Mammary epithelial cell (primary cell): ENCODE measurements at regions not wholly inside any gene's neighbourhood (a gene's known extent, or its start where the extent isn't known, plus 50 kb on each side); places are given as distances from the start of the nearest gene placed in this dataset.

Experiments used
- EZH2 ChIP-seq: IDR thresholded peaks from 2 replicates; pipeline ENCODE4 v1.6.1; 2012; ENCODE audit warnings: low read length, inconsistent platforms, borderline replicate concordance
- TF ChIP-seq, protein P1 (sequence below), 2 donors: IDR thresholded peaks in 1 of 2; conservative IDR thresholded peaks in 1 of 2; 2 replicates each; pipeline ENCODE4 v1.5.1; 2011 to 2012; ENCODE audit warnings: inconsistent platforms in 2 of 2, low read length in 2 of 2, mild to moderate bottlenecking in 2 of 2, control low read depth in 1 of 2, low read depth in 1 of 2; ENCODE audit not compliant: insufficient read depth in 1 of 2; ENCODE audit errors: extremely low read depth in 1 of 2

DNA sequence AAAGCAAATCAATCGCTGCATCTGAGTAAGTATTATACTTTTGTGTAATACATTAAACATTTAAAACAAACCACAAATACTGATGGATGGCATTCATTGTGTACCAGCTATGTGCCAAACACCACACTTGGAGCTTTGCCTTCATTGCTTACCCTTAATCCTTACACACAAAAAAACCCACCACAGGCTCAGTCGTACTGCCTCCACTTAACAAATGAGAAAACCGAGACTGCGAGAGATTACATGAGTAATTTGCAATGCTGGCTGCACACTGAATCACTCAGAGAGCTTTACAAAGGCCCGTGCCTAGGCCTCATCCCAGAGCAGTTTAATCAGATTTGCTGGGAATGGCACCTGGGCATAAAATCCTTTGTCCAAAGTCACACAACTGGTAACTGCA lies 130.5 kb downstream of the EDN1 start:
- TF ChIP-seq, protein P1, sequence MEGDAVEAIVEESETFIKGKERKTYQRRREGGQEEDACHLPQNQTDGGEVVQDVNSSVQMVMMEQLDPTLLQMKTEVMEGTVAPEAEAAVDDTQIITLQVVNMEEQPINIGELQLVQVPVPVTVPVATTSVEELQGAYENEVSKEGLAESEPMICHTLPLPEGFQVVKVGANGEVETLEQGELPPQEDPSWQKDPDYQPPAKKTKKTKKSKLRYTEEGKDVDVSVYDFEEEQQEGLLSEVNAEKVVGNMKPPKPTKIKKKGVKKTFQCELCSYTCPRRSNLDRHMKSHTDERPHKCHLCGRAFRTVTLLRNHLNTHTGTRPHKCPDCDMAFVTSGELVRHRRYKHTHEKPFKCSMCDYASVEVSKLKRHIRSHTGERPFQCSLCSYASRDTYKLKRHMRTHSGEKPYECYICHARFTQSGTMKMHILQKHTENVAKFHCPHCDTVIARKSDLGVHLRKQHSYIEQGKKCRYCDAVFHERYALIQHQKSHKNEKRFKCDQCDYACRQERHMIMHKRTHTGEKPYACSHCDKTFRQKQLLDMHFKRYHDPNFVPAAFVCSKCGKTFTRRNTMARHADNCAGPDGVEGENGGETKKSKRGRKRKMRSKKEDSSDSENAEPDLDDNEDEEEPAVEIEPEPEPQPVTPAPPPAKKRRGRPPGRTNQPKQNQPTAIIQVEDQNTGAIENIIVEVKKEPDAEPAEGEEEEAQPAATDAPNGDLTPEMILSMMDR (conservative IDR thresholded peaks at IDR 0.05 in 1 of 2, IDR thresholded peaks at IDR 0.05 in 1 of 2; ENCODE audit: extremely low read depth in 1 of 2, insufficient read depth in 1 of 2, low read depth in 1 of 2, low read length in 2 of 2), result no peak
- TF ChIP-seq EZH2, result no peak
